Stimulated activated CD4-positive, alpha-beta T cell treated with anti-CD3 and anti-CD28 coated beads, Interleukin-12 subunit alpha, Interleukin-12 subunit beta, amount 100 ng/mL, for 24 hours (primary cell): ENCODE measurements at regions not wholly inside any gene's neighbourhood (a gene's known extent, or its start where the extent isn't known, plus 50 kb on each side); places are given as distances from the start of the nearest gene placed in this dataset.

Experiments
- DNase-seq, 2 experiments: peaks; one replicate each; pipeline ENCODE4 v3.0.0-alpha.2; 2020; ENCODE audit warnings: low read depth in 2 of 2

DNA sequence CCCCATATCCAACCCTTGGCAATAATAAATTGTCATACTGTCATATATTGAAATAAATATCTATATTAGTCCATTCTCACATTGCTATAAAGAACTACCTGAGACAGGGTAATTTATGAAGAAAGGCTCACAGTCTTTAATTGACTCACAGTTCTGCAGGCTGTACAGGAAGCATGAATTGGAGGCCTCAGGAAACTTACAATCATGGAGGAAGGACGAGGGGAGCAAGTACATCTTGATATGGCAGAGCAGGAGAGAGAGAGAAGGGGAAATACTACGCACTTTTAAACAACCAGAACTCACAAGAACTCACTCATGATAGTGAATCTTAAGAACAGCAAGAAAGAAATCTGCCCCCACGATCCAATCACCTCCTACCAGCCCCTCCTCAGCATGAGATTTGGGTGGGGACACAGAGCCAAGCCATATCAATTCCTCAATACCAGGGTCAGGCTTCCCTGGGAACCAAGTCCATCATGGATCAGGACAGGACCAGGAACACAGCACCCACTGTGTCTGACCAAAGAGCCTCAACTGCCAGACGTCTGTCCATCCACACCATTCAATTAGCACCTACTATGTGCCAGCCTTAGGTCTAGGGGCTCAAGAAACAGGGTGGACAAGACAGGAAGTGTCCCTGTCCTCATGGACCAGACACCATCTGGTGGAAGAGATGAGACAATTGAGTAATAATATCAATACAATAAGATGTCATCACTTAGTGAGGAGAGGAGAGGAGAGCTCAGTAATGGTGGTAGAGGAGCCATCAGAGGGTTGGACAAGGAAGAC, 56.9 kb upstream of the TOP3B start:
- no peak for DNase-seq

DNA sequence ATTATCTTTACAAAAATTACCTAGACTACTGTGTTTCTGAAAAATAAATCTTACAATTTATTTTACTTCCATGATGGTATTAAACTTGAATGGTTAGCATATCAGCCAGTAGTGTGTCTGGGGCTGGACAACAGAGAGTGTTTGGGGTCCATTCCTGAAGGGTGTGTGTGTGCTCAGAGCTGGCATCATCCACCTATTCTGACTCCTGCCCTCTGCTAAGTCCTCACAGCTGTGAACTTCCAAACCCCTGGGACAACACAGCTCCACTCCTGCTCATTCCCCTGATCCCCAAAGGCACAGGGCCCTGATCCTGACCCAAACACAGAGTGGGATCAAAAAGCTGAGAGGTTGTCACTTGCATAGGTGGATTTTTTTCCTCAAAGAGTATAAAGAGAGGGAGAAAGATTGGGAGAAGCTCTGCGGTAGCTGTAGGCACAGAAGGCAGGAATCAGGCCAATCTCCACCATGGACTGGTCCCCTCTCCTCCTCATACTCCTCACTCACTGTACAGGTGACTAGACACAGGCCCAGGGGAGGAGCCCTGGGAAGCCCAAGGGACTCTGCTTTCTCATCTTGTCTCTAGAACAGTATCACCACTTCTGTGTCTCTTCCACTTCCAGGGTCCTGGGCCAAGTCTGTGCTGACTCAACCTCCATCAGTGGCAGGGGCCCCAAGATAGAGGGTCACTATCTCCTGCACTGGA, 55.7 kb upstream of the TOP3B start:
- no peak for DNase-seq

DNA sequence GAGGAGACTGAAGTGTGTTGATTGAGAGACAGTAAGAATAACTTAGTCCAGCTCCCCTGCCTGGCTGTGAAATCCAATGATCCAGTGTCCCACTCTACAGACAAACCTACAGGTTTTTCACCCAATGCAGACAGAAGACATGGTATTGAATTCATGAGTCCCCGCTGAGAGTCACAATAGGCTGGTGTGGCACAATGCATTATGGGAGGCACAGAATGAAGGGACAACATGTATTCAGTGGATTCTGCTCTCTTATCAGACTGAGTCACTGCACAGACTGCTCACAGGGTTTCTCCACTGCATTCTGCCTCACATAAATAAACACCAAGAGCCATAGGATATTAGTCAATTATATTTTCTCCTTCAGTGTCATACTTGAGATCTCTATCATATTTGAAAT, 55.2 kb upstream of the TOP3B start:
- DNase-seq, result no peak

DNA sequence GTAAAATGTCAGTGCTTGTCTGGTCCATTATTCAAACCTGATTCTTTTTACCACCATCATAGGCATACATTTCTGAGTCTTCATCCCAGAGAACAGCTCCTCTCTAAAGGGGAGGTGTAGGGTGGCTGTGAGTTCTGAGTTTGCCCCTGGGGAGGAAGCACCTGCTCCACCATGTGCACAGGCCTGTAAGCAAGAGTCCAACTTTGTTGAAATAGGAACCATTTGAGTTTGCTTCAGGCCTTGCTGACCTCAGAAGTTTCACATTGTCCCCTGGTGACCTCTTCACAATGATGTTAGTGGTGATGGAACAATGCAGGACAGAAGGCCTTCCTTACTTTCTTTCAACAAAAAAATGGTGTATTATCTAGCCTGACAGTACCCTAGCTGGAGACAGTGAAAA, 54.6 kb upstream of the TOP3B start:
- no peak for DNase-seq

DNA sequence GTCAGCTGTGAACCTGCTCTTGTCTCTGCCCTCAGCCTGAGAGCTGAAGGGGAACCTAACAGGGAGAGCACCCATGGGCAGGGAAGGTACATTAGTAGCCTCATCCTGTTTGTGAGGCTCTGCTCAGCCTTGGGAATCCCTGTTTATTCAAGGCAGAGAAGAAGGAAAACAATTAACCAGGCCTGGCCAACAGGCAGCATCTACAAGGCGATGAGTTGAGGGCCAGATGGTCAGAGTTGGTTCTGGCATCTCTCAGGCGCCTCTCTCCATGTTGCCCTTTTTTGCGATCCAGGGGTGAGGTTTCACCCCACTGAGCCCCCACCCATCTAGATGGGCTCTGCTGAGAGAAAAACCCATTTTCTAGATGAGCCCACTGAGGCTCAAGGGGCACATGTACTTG, 54.0 kb upstream of the TOP3B start:
- DNase-seq, result no peak

DNA sequence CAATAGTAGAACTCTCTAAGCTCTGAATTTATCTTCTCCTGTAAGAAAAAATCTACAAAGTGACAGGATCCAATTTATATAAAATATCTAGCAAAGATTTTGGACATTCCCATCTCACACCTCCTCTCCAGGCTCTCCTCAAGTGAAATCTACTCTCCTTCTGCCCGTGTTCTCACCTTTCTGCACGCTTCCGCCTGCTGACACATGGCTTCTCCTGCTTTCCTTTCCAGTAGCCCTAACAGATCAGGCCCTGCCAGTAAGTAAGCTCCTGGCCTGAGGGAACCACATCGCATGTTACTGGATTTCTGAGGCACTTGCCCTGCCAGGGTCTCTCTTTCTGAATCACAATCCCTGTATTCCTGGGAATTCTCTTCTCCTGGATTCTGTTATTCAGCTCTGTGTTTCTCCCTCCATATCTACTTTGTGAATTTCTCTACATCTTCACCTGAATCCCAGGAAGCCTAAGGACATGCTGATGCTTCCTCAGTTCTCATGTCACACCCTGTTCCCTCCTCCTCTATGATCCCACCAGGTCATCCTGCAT, 53.3 kb upstream of the TOP3B start:
- DNase-seq, result no peak

DNA sequence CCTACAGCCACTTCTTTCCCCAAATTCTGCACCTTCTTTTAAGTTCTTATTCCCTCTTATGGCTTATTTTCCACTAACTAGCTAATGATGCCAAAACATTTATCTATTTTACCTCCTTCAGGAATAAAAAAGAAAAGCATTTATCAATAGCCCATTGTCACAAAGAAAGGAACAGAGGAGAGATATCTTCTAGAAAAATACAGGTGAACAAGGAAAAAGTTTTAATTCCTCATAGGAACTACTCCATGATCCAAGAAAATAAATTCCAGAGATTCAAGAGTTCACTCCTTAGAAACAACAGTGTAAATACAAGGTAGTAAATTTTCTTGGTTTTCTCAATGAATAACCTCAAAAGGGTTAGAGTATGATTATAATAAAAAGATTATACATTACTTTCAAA, 52.6 kb upstream of the TOP3B start:
- no peak for DNase-seq

DNA sequence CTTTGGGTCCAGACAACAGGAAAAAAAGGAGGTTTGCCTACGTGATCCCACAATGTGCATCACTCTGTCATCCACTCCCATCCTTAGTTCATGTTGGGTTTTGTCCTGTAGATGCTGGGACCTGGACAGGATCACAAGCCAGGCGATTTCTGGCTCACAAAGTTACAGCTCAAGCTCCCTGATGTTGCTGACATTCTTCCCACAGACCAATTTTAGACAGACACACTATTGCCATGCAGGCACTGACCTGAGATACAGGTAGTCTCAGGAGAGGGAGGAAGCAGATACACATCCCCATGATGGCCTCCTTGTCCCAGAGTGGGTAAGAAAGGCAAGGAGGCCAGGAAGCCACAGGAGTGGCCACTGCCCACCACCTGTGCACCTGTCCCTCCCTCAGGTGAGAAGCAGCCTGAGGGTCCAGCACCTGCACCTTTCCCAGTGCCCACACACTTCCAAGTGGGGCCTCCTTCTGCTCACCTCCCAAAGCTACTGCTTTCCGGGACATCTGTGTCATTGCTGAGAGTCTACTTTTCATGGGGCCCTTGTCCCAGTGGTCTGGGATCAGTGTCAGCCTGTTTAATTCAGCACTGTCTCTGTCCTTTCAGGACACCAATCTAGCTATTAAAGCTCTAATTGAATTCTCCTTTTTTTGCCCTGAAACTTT, 52.0 kb upstream of the TOP3B start:
- no peak for DNase-seq

DNA sequence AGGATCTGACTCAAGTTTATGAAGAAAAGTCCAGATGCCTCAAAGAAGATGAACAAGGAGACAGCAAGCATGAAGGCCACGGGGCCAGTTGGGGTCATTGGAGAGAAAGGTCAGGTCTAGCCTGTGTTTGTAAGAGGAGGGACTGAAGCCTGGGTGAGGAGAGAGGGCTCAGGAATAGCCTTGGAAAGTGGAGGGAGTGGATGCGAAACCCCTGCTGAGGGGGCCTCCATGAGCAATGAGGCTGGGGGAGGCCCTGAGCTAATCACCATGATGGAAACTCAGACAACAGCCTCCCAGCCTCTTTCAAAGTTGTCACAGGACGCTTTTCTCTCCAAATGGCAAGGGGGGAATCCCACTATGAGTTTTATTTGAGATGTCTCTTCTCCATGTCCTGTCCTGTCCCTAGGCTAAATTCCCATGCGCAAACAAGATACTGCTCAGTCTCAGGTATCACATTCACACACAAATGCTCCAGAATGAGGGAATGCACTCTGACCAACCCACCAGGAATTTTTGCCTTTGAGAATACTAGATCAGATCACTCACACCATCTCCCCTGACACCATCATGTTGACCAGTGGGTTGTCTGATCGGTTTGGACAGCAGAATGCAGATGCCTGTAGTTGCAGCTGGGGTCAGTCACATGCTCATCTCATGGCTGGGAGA, 51.3 kb upstream of the TOP3B start:
- no peak for DNase-seq

DNA sequence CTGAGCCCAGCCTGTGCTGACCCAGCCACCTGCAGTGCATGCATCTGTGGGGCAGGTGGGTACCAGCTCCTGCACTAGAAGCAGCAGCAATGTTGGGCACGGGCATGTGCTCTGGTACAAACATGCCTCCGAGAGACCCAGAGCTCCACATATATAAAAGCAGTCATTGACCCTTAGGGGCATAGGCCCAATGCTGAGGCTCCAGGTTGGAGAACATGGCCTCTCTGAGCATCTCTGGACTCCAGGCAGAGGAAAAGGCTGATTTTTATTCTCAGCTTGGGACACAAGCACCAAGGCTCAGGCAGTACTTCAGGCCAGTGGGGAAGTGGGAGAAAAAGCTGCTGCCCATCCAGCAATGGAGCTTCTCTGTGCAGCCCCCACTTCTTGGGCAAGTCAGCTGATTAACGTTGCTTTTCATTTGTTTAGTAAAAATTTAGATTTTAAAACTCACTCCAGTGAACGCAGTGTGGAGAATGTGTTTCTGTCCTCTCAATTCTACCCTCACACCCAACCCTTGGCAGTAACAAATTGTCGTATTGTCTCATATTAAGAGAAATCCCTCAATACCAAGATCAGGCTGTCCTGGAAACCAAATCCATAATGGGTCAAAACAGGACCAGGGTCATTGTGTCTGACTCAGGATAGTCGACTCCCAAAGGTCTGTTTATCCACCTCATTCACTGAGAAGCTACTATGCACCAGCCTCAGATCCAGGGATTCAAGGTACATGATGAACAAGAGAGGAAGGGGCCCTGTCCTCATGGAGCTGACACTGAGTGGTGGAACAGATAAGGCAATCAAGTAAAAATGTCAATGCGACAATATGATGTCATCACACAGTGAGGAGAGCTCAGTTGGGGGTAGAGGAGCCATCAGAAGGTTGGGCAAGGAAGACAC, 50.6 kb upstream of the TOP3B start:
- no peak for DNase-seq

DNA sequence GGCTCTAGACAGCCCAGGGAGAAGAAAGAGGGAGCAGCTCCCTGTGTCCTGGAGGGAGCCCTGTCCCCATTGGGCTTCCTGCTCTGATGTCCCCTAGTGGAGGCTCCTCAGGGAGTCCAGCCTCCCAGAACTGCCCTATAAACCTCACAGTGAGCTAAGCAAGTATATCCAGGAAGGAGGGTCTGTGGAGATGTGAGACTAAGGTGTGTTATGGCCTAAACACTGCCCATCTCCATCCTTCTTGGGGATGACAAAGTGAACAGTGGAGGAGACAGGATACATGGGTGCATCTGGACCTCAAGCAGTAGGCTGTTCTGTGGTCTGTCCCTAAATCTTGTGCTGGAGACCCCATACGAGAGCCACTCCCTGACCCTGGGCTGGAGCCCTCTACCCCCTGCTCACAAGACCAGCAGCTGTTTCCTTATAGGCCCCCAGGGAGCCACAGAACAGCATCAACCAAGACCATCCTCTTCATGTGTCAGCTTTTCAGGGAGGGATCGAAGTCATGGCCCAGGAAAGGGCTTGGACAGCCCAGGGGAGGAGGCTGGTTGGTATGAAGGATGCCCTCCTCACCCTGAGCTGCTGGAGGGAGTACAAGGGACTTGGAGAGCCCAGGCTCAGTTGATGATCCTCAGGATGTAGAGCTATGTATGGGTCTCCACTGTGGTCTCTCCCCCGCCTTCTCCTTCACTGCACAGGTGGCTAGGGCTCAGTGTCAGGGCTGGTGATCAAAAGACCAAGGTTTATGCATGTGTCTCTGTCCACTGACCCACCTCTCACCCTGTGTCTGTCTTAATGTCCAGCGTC, 49.7 kb upstream of the TOP3B start:
- DNase-seq, result no peak
